ENCODE measurements at regions not wholly inside any gene's neighbourhood (a gene's known extent, or its start where the extent isn't known, plus 50 kb on each side); places are given as distances from the start of the nearest gene placed in this dataset.

GRCh38 chr5:19401032-19401431 is 587.0 kb downstream of the CDH18 start:
- in situ Hi-C loops (cut with MboI; ENCODE audit: low sequenced_read_pairs), result no loop called here
- no peaks in the 10 kb centered on the region for H3K36me3 ChIP-seq (replicated peaks)
- no peak overlapping the region for H3K4me3 ChIP-seq
- H3K4me1 ChIP-seq, result no peaks in the 10 kb centered on the region
- no peaks in the 10 kb centered on the region for H3K9me3 ChIP-seq
- no peaks in the 10 kb centered on the region for H3K27me3 ChIP-seq (ENCODE audit: low read depth)
- no peak for DNase-seq (ENCODE audit: low spot score in 2 of 2)

- in situ Hi-C loops (cut with MboI; ENCODE audit: low sequenced_read_pairs), result no loop called here
- no peak overlapping the region for H3K4me3 ChIP-seq
- DNase-seq (ENCODE audit: low spot score in 2 of 2), result no peak
- no peaks in the 10 kb centered on the region for H3K4me1 ChIP-seq
- no peaks in the 10 kb centered on the region for H3K27me3 ChIP-seq (ENCODE audit: low read depth)
- no peaks in the 10 kb centered on the region for H3K9me3 ChIP-seq
- H3K36me3 ChIP-seq (replicated peaks), result no peaks in the 10 kb centered on the region
These were observed 581.2 kb downstream of the CDH18 start for GRCh38 chr5:19406576-19407365.

GRCh38 chr5:19408149-19408548 is 579.9 kb downstream of the CDH18 start:
- no peak for DNase-seq (ENCODE audit: low spot score in 2 of 2)
- Histone ChIP-seq H3K36me3 (replicated peaks) (no peaks in the 10 kb centered on the region), H3K9me3 (no peaks in the 10 kb centered on the region), H3K4me1 (no peaks in the 10 kb centered on the region), H3K4me3 (no peak overlapping the region), H3K27me3 (ENCODE audit: low read depth) (no peaks in the 10 kb centered on the region)
- in situ Hi-C loops (cut with MboI; ENCODE audit: low sequenced_read_pairs), result no loop called here

GRCh38 chr5:19411936-19412335 is 576.1 kb downstream of the CDH18 start:
- H3K36me3 ChIP-seq (replicated peaks), result no peaks in the 10 kb centered on the region
- no peak overlapping the region for H3K4me3 ChIP-seq
- no peaks in the 10 kb centered on the region for H3K27me3 ChIP-seq (ENCODE audit: low read depth)
- no peaks in the 10 kb centered on the region for H3K4me1 ChIP-seq
- in situ Hi-C loops (cut with MboI; ENCODE audit: low sequenced_read_pairs), result no loop called here
- H3K9me3 ChIP-seq, result no peaks in the 10 kb centered on the region
- DNase-seq (ENCODE audit: low spot score in 2 of 2), result no peak

All from HAP-1 (cell line).